ENCODE measurements at regions not wholly inside any gene's neighbourhood (a gene's known extent, or its start where the extent isn't known, plus 50 kb on each side); places are given as distances from the start of the nearest gene placed in this dataset.

DNA sequence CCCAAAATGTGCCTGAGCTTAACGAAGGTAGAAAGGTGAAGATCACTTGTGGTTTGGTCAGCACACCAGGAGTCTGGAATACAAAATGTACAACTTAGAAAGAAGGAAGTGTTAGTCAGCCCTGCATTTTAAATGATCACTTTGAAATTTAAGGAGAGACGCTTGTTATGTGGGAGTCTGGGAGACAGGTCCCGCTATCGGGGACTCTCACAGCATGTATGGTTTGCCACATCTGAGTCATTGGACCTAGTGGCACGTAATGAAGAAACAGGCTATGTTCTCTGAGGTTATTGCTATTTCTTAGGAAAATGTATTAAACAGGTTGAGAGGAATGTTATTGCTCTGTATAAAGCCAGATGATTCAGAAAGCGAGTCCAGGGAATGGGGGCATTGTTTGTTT lies 2362.5 kb upstream of the WWC1 start:
- no peak for DNase-seq (ENCODE audit: low spot score)

DNA sequence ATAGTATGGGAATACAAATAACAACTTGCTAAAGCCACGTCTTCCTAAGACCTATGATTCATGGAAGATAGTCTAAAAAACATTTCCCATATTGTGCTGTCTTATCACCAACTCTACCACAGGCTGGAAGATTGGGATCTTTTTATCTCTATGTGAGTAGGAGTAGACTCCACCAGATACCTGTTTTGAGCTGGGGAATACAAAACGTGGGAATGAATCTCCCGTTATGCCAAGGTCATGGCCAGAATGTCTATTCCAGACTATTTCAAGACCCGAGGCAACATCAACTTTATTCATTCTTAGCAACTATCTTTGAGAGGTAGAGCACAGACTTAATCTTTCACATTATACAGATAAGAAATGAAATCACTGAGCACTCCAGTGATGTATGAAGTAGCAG lies 2350.9 kb upstream of the WWC1 start:
- DNase-seq (ENCODE audit: low spot score): no peak

DNA sequence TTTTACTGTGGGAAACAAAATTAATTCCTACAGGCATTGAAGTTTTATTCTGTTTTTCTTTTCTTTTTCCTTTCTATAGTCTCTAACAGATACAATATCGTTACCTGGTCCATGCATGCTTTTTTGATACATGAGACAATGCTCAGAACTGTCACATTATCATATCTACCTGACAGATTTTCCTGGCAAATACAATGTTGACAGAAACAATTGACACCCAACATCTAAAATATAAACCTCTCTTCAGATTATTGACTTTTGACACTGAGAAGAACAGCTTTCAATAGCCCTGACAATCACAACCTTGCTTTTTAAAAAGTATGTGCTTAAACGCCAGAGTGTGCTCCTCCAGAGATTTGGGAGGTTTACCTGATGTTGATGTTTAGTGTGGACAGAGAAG lies 2334.6 kb upstream of the WWC1 start:
- DNase-seq (ENCODE audit: low spot score): no peak

DNA sequence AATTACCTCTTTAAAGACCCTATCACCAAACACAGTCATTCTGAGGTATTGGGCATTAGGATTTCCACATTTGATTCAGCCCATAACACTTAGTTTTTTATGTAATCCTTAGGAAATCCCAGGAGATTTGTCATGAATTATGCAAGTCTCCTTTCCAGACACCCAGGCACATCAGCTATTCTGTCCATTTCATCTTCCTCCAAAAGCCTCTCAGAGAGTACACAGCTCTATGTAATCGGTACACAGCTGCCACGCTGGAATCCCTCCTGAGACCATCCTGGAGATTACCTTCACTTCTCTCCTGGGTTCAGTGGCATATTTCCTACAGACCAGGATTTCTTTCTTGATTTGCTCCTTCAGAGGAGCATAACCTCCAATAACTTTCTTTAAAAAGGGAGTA lies 2309.8 kb upstream of the WWC1 start:
- DNase-seq (ENCODE audit: low spot score): no peak

DNA sequence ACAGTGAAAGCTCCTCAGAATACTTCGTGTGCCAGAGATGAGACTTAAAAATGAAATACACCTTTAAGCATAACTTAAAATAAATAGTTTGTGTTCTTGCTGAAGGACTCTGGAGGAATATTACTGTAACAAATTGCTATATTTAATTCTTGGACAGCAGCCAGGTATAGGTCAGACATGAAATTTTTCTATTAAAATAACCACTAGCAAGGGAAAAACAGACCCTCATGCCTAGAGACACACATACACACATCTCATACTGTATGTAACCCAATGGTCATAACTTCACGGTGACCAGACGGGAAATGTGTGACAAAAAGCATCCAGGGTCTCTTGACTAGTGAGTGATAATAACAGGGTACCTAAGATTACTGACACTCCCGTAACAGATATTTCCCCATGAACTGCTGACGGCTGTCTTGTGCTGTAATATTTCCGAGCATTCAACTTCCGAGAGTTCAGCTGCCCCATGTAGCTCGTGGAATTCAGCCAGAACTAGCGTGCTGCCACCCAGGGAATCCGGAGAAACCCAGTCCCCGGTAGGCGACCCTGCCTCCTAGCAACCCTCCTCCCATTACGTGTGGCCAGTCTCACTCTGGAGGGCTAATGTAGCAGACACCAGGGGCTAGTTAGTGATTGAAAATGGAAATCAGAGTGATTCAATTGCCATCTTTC lies 2295.1 kb upstream of the WWC1 start:
- no peak for DNase-seq (ENCODE audit: low spot score)

DNA sequence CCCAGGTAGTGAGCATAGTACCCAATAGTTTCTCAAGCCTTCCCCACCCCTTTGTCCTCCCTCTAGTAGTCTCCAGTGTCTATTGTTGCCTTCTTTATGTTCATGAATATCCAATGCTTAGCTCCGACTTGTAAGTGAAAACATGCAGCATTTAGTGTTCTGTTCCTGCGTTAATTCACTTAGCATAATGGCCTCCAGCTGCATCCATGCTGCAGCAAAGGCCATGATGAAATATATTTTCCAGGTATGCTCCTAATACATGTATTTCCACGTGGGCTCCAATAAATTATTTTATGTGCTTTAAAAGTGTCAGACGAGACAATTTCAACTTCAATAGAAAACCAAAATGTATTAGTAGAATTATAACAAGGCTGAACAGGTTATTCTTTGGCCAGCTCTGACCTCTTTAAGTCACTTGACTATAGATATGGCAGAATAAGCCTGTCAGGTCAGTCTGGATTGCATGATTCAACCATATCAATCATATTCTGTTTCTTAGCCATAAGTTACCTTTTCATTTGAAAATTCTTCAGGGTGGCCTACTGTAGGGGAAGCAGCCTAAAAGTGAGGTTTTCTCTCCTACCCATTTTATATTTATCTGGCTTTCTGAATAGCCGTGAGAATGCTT lies 2291.6 kb upstream of the WWC1 start:
- no peak for DNase-seq (ENCODE audit: low spot score)

DNA sequence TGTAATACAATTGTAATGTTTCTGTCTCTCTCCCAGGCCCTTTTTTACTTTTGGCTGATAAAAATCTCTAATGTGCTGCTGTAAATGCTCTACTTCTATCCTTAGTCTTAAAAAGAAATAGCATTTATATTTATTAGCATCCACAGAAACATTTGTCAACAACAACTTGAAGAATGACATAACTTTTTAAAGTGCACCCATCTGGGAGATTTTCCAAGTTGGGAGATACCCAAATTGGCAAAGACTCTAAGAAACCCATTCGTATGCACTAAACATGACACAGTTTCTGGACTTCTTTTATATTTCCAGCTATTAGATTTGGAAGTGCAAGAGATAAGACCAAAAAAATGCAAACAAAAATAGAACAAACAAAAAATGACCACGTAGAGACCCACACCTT lies 2287.4 kb upstream of the WWC1 start:
- no peak for DNase-seq (ENCODE audit: low spot score)

DNA sequence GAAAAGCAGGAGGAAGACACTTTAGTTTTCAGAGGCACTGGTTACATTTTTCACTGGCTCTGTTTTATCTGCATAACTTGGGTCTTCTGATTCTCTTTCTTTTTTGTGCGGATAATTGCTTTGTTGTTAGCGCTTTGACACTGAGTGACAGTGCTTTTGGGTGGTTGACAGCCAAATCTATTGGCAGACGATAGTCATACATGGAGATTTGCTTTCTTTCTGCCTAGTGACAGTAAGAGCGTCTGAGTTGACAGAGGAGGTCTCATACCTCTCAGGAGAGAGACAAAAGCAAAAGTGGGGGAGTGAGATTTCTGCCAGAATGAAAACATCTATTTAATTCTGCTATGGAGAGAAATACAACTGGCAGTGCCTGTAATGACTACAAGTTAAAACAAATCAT lies 2278.0 kb upstream of the WWC1 start:
- no peak for DNase-seq (ENCODE audit: low spot score)

DNA sequence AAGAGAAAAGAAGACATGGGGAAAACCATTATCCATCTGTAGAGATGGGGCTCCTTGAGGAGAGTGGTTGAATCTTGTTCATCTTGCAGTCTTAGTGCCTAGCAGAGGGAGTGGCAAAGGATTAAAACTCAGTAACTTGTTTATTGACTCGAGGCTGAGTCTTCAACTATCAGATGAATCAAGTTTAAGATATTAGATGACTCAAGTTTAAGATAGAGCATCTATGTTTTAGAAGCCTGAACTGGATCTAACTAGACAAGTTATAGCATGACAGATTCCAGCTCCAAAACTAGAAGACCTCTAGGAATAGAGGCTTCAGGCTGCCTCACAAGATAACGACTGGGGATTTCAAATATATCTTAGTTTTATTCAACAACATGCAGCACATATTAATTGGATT lies 2277.2 kb upstream of the WWC1 start:
- no peak for DNase-seq (ENCODE audit: low spot score)

DNA sequence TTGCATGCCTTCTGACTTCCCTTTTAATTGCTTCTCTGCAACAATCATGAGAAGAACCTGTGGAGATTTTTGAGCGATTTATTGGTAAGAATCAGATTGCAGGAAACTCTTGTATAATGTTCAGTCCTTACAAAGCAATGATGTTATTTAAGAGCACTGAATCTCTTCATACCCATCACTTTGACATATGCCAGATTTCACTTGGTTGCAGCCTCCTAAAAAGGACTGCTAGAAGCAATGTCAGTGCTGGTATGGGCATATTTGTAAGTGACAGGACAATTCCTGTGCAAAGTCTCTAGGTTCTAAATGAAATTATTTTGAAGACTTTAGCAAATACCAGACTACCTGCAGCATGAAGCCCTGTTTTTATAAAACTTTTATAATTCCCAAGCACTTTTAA lies 2272.7 kb upstream of the WWC1 start:
- DNase-seq (ENCODE audit: low spot score): no peak

DNA sequence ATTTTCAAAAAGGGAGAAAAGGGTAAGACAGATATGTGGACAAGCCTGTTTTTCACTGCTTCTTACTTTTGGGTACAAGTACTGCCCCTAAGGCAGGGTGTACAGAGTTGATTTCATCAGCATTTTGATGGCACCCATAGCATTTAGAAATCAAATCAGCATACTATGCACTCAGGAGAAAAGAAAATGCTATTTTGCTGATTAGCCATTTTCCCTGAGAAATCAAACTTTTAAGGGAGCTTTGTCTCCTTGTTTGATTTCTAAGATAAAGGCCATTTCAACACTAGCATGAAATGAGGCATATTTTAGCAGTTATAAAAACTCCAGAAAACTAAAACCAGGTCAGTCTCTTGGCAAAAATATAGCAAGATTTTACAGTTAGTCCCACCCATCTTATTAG lies 2269.4 kb upstream of the WWC1 start:
- DNase-seq (ENCODE audit: low spot score): no peak

DNA sequence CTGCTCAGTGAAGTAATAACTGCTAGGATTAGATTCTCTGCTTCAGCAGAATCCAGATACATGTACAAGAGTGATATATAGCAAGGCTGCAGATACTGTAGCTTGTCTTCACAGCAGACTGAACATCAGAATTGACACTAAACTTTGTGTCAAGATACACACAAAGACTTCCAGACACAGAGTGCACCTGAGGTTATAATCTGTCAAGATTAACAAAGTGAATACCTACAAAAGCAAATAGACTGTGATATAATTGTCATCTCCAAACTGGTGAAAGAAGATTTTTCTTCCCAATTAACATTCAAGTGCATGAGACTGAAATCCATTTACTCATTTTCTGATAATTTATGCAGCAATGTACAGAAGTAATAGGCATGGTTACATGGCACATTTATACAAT lies 2266.5 kb upstream of the WWC1 start:
- no peak for DNase-seq (ENCODE audit: low spot score)

DNA sequence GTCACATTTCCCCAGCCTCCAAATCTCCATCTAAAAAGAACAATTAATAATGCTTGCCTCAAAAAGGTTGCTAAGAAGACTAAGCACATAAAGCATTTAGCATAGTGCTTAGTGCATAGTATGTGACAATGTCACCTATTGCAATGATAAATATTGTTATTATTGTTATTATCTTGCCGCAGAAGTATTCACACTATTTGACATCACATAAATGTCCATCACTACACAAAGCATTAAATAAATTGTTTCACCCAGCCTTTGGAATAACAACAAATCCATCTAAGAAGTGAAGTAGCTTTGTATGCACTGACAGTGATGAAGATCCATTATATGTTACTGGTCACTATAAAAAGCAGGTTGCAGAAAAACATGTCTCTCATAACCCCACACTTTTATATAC lies 2263.9 kb upstream of the WWC1 start:
- DNase-seq (ENCODE audit: low spot score): no peak

DNA sequence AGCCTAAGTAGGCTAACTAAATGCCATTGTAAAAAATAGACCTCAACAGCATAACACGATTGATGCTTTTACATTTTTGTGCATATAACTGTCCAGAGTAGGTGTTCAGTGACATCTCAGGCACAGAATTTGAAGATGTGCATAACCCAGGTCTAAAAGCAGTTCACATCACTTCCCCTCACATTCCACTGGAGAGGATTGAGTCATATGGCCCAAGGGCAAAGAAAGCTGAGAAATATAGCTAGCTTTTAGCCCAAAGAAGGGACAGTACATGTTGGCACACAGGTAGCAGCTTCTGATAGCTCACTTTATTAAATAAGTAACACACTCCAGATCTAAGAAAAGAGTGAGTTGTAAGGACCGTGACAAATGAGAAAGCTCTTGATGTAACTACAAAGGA lies 2259.5 kb upstream of the WWC1 start:
- no peak for DNase-seq (ENCODE audit: low spot score)

DNA sequence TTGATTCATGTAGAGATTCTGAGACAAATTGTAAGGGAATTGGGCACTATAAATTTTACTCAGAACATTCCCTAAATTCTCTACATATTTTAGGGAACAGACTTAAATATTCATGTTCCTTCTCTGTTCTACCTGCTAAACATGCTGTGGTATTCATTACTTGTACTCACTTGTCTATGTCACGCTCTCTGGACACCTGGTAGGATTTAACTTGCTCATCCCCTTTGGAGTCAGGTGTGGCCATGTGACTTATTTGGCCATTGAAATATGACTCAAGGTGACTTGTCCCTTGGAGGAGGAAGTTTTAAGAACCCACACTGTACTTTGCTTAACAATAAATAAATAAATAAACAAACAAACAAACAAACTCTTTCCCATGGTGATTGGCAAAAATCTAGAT lies 2258.8 kb upstream of the WWC1 start:
- no peak for DNase-seq (ENCODE audit: low spot score)

DNA sequence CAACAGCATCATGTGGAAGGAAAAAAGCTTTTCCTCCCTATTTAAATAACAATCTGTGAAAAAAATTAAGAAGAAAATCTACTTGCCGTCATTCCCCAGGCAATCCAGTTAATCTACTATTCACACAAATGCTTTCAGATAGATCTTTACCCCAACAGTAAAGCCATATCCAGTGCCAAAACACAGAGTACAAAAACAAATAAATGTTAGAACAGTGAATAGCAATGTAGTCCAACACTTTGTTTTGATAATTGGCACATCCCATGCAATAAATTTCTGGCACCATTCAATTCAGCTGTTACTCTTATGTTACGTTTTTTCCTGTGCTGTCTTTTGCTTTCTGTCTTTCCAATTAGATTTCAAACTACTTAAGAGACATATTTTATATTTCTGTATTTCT lies 2245.5 kb upstream of the WWC1 start:
- DNase-seq (ENCODE audit: low spot score): no peak

DNA sequence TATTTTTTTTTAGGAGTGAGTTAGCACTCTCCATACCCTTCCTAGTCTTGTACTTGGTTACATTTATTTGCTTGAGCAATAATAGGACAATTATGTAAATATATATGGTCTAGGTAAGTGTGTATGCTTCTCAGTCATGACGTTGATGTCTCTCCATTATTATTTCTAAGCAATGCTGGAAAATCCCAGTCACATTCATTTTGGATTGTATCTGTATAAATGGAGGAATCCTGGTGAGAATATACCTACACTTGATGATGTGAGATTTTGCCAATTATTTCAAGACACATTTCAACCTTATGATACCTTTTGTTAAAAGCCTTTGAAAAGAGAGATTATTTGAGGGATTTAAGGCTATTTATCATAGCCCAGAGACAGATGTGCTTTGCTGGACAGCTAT lies 2244.5 kb upstream of the WWC1 start:
- DNase-seq (ENCODE audit: low spot score): no peak

DNA sequence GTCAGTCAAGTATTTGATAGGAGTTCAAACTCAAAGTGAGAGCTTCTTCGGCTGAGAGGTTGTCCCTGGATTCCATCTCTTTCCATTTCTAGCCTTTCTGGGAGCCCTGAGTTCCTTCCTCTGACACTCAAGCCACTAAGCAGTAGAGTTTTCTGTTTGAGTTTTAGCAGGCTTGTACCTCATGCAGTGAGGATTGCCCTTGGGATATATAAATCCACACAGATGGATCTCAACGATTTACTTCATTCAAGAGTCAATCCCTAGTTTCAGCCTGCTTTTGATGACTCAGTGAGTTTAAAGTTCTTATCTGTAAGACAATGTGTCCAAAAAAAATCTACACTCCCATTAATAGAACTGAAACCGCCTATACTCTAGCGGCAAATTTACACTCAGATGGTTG lies 2240.9 kb upstream of the WWC1 start:
- no peak for DNase-seq (ENCODE audit: low spot score)

DNA sequence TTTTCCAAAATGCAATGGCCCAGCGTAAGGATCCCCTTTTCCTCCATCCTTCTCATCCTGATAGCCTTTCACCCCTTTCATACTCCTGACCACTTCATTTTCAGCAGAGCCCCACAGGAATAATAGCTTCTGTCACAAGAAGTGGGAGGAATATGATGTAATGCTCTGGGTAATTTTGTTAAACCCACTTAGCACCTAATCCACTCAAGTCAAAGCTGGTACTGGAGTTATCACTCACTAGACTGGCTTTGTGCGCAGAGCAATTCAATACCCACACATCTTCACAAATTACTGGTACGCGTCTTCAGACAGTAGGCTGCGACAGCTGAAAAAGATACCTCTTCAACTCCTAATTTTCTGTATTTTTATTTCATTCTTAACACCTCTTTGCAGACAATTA lies 2232.8 kb upstream of the WWC1 start:
- no peak for DNase-seq (ENCODE audit: low spot score)

DNA sequence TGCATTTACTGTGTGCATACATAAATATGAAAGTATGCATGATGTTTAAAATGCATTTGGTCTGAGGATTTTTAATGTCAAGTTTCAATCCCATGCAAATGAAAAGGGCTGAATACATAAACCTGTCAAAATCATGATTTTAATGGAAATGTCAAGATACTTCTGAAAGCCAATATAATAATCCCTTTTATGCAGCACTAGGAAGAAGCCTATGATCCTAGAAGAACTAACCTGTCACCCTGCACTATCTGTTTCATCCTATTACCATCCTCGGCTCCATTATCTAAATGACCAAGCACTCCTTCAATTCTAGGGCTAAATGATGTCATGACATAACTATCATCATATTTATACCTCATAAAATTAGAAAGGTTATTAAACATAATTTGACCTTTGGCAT lies 2229.4 kb upstream of the WWC1 start:
- no peak for DNase-seq (ENCODE audit: low spot score)

DNA sequence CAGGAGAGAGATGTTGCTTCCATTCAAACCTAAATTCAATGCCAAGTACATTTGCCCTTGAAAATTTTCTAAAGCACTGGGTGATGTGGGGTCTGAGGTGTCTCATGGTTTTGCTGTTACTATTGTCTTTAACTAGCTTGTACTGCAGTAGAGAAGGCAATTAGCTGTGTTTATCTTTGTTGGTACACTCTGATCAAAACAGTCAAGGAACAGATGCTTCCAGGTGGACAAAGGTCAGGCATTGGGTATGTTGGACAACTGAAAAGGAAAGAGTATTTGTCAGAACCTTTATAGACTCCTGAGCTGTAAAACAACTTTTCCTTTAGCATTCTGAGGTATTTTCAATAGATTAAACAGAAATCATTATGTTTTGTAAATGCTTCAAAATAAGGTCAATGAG lies 2228.7 kb upstream of the WWC1 start:
- DNase-seq (ENCODE audit: low spot score): no peak

DNA sequence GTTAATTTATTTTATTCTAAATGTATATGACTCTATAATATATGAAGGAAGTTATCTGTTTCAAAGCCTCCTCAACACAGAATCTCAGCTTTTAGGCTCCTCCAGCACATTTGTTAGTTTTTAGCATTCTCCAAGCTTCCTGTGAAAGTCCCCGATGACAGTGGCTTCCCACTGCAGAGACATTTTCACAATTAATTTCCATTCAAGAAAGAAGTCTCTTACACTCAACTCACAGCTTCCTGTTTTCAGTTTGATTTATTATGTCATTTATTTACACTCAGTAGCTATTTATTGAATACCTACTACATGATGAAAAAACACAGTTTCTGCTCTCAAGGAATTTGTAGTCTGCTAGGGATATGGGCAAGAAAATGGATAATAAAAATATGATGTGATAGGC lies 2228.2 kb upstream of the WWC1 start:
- no peak for DNase-seq (ENCODE audit: low spot score)

DNA sequence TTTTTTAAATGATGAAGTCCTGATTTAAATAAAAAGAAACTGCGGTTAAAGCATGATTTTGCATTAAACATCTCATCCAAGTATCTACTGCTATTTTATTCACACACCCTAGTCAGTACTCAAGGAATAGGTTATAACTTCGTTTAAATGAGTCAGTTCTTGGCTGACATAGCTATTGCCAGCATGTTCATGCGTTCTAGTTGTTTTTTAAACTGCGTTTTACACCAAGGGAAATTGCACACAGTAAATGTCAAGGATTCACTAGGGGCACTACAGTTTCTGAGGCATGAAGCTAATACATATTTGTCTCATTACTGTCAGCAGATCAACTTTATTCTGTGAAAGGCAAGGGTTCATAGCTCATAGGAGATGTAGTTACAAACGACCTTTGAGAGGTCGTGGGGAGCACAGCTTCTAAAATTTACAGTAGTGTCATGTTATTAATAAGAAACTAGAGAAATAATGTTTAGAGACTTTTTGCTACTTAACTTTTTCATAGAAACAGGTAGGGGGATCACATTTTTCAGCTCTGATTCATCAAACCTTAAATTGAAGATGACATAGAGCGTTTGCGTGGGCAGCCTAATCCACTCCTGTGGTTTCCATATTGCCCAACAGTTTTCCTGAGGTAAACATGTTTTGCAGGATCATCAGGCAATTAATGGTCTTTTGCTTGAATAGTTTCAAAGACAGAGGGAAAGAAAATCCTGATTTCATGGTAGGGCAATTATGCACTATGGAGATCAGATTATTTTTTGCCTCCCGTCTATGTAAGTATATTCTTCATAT lies 2222.7 kb upstream of the WWC1 start:
- no peak for DNase-seq (ENCODE audit: low spot score)

Data from hepatic stellate cell (primary cell).